T-cell (primary cell): ENCODE measurements at regions not wholly inside any gene's neighbourhood (a gene's known extent, or its start where the extent isn't known, plus 50 kb on each side); places are given as distances from the start of the nearest gene placed in this dataset.
"Not testable (repeated sequence)": the region's sequence is repeated elsewhere in the genome, so short reads cannot be mapped to it uniquely, and the experiment has no call there.

ENCODE experiments used
- ATAC-seq, 4 experiments: fragments of 200-7000 bp in 3 of 4; fragments of 150-1000 bp in 1 of 4; cut with Tn5 transposase; replicated peaks in 1 of 4; 1 replicate in 3 of 4; 2 replicates in 1 of 4; pipeline ENCODE4 v1.10.0; 2021; ENCODE audit warnings: moderate library complexity in 3 of 4, mild to moderate bottlenecking in 2 of 4, moderate number of reproducible peaks in 1 of 4
- CTCF ChIA-PET, 2 donors: fragments of 300-600 bp; sonication (Branson Sonifier 250); formaldehyde crosslinking; loops; one replicate each; lab custom pipeline; 2022; ENCODE audit warnings: antibody characterized with exemption in 2 of 2; lab: Charles Lee
- POLR2A ChIA-PET, 2 donors: fragments of 300-600 bp; sonication (Branson Sonifier 250); formaldehyde crosslinking; loops; one replicate each; lab custom pipeline; 2022; ENCODE audit warnings: antibody characterized with exemption in 2 of 2; lab: Charles Lee
- DNase-seq, 35 experiments: peaks; one replicate each; pipeline versions ENCODE4 v3.0.0 to v3.0.0-alpha.2; 2013 to 2023
- H3K27ac ChIP-seq: one replicate; pipeline ENCODE4 v1.5.1; 2013; ENCODE audit warnings: low read length
- H3K27me3 ChIP-seq, 2 experiments: replicated peaks in 1 of 2; 1 replicate in 1 of 2; 2 replicates in 1 of 2; pipeline versions ENCODE4 v1.6.1 to v1.7.0; 2013; ENCODE audit warnings: low read length in 1 of 2, mixed read lengths in 1 of 2; ENCODE audit not compliant: control insufficient read depth in 2 of 2, insufficient read depth in 2 of 2; ENCODE audit errors: extremely low read depth in 1 of 2
- H3K36me3 ChIP-seq, 2 donors: 1 replicate in 1 of 2; 2 replicates in 1 of 2; pipeline versions ENCODE4 v1.6.1 to v1.7.0; 2013; ENCODE audit warnings: low read length in 1 of 2; ENCODE audit not compliant: control insufficient read depth in 2 of 2, insufficient read depth in 1 of 2; ENCODE audit errors: extremely low read depth in 1 of 2
- H3K4me1 ChIP-seq, 2 experiments: 1 replicate in 1 of 2; 2 replicates in 1 of 2; pipeline versions ENCODE4 v1.6.1 to v1.7.0; 2013; ENCODE audit warnings: low read length in 2 of 2, mixed read lengths in 1 of 2; ENCODE audit not compliant: insufficient read depth in 2 of 2, control insufficient read depth in 1 of 2; ENCODE audit errors: extremely low read depth in 1 of 2
- H3K4me3 ChIP-seq, 2 donors: 1 replicate in 1 of 2; 2 replicates in 1 of 2; pipeline versions ENCODE4 v1.5.1 to v1.7.0; 2013; ENCODE audit warnings: mild to moderate bottlenecking in 2 of 2, low read length in 1 of 2, moderate library complexity in 1 of 2; ENCODE audit not compliant: control insufficient read depth in 1 of 2; ENCODE audit errors: extremely low read depth in 1 of 2
- H3K9me3 ChIP-seq: 2 replicates; pipeline ENCODE4 v1.7.0; 2013
- H3K27ac Mint-ChIP-seq, 2 donors: one replicate each; pipeline ENCODE4 v1.8.0; 2020 to 2021; ENCODE audit warnings: mild to moderate bottlenecking in 2 of 2, mixed read lengths in 2 of 2
- H3K27me3 Mint-ChIP-seq, 2 donors: one replicate each; pipeline ENCODE4 v1.8.0; 2021 to 2022; ENCODE audit warnings: mixed read lengths in 2 of 2
- H3K36me3 Mint-ChIP-seq: one replicate; pipeline ENCODE4 v1.8.0; 2021; ENCODE audit warnings: mixed read lengths
- H3K4me1 Mint-ChIP-seq, 3 donors: one replicate each; pipeline ENCODE4 v1.8.0; 2020 to 2022; ENCODE audit warnings: mixed read lengths in 3 of 3, mild to moderate bottlenecking in 1 of 3
- H3K4me3 Mint-ChIP-seq, 3 donors: one replicate each; pipeline ENCODE4 v1.8.0; 2020 to 2022; ENCODE audit warnings: mild to moderate bottlenecking in 3 of 3, mixed read lengths in 3 of 3, moderate library complexity in 3 of 3
- H3K9me3 Mint-ChIP-seq, 3 donors: one replicate each; pipeline ENCODE4 v1.8.0; 2020 to 2022; ENCODE audit warnings: mixed read lengths in 3 of 3
- WGBS: methylation state at CpG from one replicate; pipeline ENCODE4 v1.1.5; 2013; ENCODE audit warnings: missing lambda C conversion rate; ENCODE audit not compliant: insufficient coverage; 5-methylcytosine and 5-hydroxymethylcytosine counted together

GRCh38 chr1:147409886-147410285, 131.4 kb upstream of the BCL9 start:
- no peak for DNase-seq
- H3K36me3 Mint-ChIP-seq = no peaks in the 10 kb centered on the region
- Histone ChIP-seq H3K9me3 (no peaks in the 10 kb centered on the region), H3K4me1 (no peaks in the 10 kb centered on the region), H3K27ac (no peak overlapping the region), H3K27me3 (peaks cover 2 to 3% of the 10 kb centered on the region in 2 experiments), H3K4me3 (no peak overlapping the region), H3K36me3 (no peaks in the 10 kb centered on the region)
- peaks cover 0 to 7% (median 5%) of the 10 kb centered on the region in 3 donors for H3K9me3 Mint-ChIP-seq
- ATAC-seq = no peak
- WGBS = no CpG with 5 or more reads among the region's 1 CpG
- H3K27me3 Mint-ChIP-seq = peaks cover 15 to 17% of the 10 kb centered on the region in 2 donors
- no peak overlapping the region for H3K27ac Mint-ChIP-seq
- CTCF ChIA-PET = no interaction called here
- H3K4me1 Mint-ChIP-seq = no peaks in the 10 kb centered on the region
- POLR2A ChIA-PET = no interaction called here
- no peak overlapping the region for H3K4me3 Mint-ChIP-seq

DNA sequence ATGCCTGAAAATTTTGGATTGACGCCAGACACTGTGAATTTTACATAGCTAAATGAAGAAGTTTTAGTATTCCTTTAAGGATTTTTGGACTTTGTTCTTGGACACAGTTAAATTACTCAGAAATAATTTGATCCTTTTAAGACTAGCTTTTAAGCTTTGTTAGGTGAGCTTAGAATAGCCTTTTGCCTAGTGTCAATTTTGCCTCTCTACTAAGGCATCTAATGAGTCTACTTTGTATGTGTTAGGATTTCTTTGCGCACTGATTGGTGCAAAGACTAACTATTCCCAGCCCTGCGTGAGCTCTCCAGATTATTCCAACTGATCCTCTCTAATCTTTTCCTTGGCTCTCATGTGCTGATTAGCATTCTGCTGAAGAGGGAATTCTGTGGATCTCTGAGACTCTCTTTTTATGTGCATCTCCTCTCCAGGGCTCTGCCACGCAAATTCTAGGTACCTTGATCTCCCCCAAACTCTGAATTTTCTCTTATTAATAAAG, 128.1 kb upstream of the BCL9 start:
- Histone ChIP-seq H3K4me1 (no peaks in the 10 kb centered on the region), H3K4me3 (no peak overlapping the region), H3K9me3 (no peaks in the 10 kb centered on the region), H3K36me3 (no peaks in the 10 kb centered on the region), H3K27me3 (peaks cover 2 to 3% of the 10 kb centered on the region in 2 experiments), H3K27ac (no peak overlapping the region)
- no peak for DNase-seq
- Mint-ChIP-seq H3K27me3 (peaks cover 23 to 32% of the 10 kb centered on the region in 2 donors), H3K27ac (no peak overlapping the region), H3K4me3 (no peak overlapping the region), H3K4me1 (no peaks in the 10 kb centered on the region), H3K9me3 (peaks cover 0 to 7% (median 5%) of the 10 kb centered on the region in 3 donors), H3K36me3 (no peaks in the 10 kb centered on the region)
- POLR2A ChIA-PET = no interaction called here
- CTCF ChIA-PET = interaction anchor here in 1 of 2 donors (0.6 kb wide), 1 partner anchor 75 kb away, joined by 3 read pairs; no protein-coding TSS in a partner anchor
- no peak for ATAC-seq
- WGBS = 43% methylated on average over 1 of the region's 4 CpGs

DNA sequence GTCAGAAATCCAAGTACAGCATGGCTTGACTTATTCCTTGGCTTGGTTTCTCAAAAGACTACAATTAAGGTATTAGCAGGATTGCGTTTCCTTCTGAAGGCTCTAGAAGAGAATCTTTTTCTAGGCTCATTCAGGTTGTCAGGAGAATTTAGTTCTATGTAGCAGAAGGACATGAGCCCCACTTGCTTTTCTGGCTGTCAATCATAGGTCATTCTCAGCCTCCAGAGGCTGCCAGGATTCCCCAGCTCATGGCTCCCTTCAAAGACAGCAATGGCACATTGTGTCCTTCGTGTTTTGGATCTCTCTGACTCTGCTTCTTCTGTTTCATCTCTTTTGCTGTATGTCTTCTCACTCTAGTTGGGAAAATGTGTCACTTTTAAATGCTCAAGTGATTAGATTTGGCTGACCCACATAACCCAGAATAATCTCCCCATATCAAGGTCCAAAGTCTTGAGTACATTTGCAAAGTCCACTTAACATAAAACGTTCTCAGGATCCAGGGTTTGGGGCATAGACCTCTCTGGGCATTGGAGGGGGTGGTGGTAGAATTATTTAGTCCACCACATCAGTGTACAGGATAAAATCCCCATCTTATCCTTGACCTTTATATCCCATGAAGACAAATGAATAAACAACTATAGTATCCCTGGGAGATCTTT, 126.7 kb upstream of the BCL9 start:
- peaks cover 32 to 46% of the 10 kb centered on the region in 2 donors for H3K27me3 Mint-ChIP-seq
- no peaks in the 10 kb centered on the region for H3K36me3 Mint-ChIP-seq
- no peak overlapping the region for H3K4me3 Mint-ChIP-seq

GRCh38 chr1:147417024-147417423, 124.3 kb upstream of the BCL9 start:
- no peaks in the 10 kb centered on the region for H3K4me1 Mint-ChIP-seq
- no peaks in the 10 kb centered on the region for H3K36me3 ChIP-seq
- H3K27ac ChIP-seq = no peak overlapping the region
- no peak for ATAC-seq
- CTCF ChIA-PET = no interaction called here
- H3K4me3 Mint-ChIP-seq = no peak overlapping the region
- H3K27me3 Mint-ChIP-seq = peaks cover 41 to 57% of the 10 kb centered on the region in 2 donors
- 100% methylated on average over 3 of the region's 5 CpGs for WGBS
- H3K4me3 ChIP-seq = no peak overlapping the region
- H3K27ac Mint-ChIP-seq = no peak overlapping the region
- H3K9me3 Mint-ChIP-seq = no peaks in the 10 kb centered on the region
- no peaks in the 10 kb centered on the region for H3K9me3 ChIP-seq
- no peak for DNase-seq
- H3K27me3 ChIP-seq = peaks cover 0 to 11% of the 10 kb centered on the region in 2 experiments
- POLR2A ChIA-PET = no interaction called here
- no peaks in the 10 kb centered on the region for H3K4me1 ChIP-seq
- H3K36me3 Mint-ChIP-seq = no peaks in the 10 kb centered on the region

More for the DNA sequence above, 126.7 kb upstream of the BCL9 start:
- POLR2A ChIA-PET = no interaction called here
- no peak for ATAC-seq
- CTCF ChIA-PET = no interaction called here
- Histone ChIP-seq H3K4me3 (no peak overlapping the region), H3K27ac (no peak overlapping the region), H3K36me3 (no peaks in the 10 kb centered on the region), H3K27me3 (peaks cover 2 to 7% of the 10 kb centered on the region in 2 experiments), H3K4me1 (no peaks in the 10 kb centered on the region), H3K9me3 (no peaks in the 10 kb centered on the region)
- no peaks in the 10 kb centered on the region for H3K4me1 Mint-ChIP-seq
- DNase-seq = no peak
- no peak overlapping the region for H3K27ac Mint-ChIP-seq
- WGBS = no CpG with 5 or more reads among the region's 3 CpGs
- H3K9me3 Mint-ChIP-seq = peaks cover 0 to 6% (median 3%) of the 10 kb centered on the region in 3 donors

DNA sequence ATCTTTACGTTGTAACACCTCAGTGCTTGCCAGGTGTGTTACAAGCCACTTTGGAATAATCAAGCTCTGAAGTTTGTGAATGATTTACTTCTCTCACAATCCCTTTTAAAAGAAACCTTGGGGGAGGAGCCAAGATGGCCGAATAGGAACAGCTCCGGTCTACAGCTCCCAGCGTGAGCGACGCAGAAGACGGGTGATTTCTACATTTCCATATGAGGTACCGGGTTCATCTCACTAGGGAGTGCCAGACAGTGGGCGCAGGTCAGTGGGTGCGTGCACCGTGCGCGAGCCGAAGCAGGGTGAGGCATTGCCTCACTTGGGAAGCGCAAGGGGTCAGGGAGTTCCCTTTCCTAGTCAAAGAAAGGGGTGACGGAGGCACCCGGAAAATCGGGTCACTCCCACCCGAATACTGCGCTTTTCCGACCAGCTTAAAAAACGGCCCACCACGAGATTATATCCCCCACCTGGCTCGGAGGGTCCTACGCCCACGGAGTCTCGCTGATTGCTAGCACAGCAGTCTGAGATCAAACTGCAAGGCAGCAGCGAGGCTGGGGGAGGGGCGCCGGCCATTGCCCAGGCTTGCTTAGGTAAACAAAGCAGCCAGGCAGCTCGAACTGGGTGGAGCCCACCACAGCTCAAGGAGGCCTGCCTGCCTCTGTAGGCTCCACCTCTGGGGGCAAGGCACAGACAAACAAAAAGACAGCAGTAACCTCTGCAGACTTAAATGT, 118.0 kb upstream of the BCL9 start:
- POLR2A ChIA-PET, H3K36me3 ChIP-seq, H3K36me3 Mint-ChIP-seq, H3K9me3 ChIP-seq, H3K27ac Mint-ChIP-seq, H3K4me3 Mint-ChIP-seq, H3K27ac ChIP-seq, DNase-seq, H3K4me3 ChIP-seq, H3K9me3 Mint-ChIP-seq, ATAC-seq, H3K27me3 ChIP-seq, H3K4me1 ChIP-seq, H3K4me1 Mint-ChIP-seq, CTCF ChIA-PET: not testable (repeated sequence)
- peaks cover 28 to 29% of the 10 kb centered on the region in 2 donors for H3K27me3 Mint-ChIP-seq
- 92% methylated on average over 13 of the region's 31 CpGs for WGBS

DNA sequence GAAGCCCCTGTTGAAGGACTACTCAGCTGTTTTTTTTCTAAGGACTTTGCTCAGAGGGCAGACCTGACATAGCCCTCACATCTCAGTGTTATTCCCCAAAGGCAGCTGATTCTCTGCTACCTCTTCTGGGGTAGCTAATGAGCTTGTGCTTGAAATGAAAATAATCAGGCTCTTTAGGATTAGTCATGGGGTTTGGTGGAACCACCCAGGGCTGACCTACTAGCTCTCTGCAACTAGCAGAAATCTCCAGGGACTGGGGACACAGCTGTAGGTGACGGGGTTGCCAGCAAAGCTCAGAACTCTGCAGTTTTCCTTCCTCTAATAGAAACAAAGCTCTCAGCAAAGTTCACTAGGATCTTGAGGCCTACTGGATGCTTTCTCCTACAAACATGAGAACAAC, 106.4 kb upstream of the BCL9 start:
- Mint-ChIP-seq H3K27ac (no peak overlapping the region), H3K9me3 (no peaks in the 10 kb centered on the region), H3K4me3 (no peak overlapping the region), H3K27me3 (peaks cover 6 to 23% of the 10 kb centered on the region in 2 donors), H3K36me3 (no peaks in the 10 kb centered on the region), H3K4me1 (no peaks in the 10 kb centered on the region)
- DNase-seq (no peak), ATAC-seq (no peak)
- H3K27me3 ChIP-seq = no peaks in the 10 kb centered on the region
- no peaks in the 10 kb centered on the region for H3K9me3 ChIP-seq
- H3K36me3 ChIP-seq = no peaks in the 10 kb centered on the region
- 100% methylated on average over 1 of the region's 1 CpG for WGBS
- no peak overlapping the region for H3K27ac ChIP-seq
- CTCF ChIA-PET = interaction anchor here in 1 of 2 donors (0.6 kb wide), 1 partner anchor 162 kb away, joined by 5 read pairs; no protein-coding TSS in a partner anchor
- POLR2A ChIA-PET = no interaction called here
- H3K4me3 ChIP-seq = no peak overlapping the region
- H3K4me1 ChIP-seq = no peaks in the 10 kb centered on the region
